GM18519 (cell line): ENCODE measurements at regions not wholly inside any gene's neighbourhood (a gene's known extent, or its start where the extent isn't known, plus 50 kb on each side); places are given as distances from the start of the nearest gene placed in this dataset.
A peak's percentile ranks its signal among the peaks of the same experiment; 100 is the strongest.

Experiments used
- ATAC-seq: cut with Tn5 transposase; IDR thresholded peaks from one replicate; pipeline ENCODE4 v1.9.1; 2021; ENCODE audit warnings: mild to moderate bottlenecking, moderate library complexity; ENCODE audit not compliant: unreplicated experiment, low FRiP score

DNA sequence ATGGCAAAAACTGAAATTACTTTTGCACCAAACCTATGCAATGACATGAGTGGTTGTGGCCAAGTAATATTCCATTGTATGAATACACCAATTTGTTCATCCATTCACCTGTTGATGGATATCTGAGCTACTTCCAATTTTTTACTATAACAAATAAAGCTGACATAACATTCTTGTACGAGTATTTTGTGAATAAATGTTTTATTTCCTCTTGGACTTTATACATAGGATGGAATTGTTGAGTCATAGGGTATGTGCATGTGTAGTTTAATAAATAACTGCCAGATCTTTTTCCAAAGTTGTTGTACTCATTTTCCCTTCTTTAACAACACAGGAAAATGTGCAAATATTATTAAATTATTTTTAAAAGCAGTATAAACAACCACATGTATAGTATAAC lies 146.1 kb upstream of the ZNF462 start:
- ATAC-seq, result no peak

DNA sequence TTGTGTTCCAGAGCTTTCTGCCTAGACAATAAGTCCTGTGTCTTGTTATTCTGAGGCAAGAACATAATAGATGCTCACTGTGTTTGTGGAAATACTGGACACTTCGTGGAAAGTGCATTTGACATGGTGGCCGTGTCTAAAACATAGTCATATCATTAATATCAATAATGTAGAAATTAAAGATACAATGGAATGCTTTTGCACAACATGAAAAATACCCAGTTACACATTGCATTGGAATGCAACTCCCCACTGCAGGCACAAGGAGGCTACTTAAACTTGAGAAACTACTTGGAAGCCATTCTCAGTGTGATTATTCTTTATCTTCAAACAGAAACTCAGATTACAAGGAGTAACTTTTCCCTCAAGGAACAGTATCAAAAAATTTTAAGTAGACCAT lies 145.3 kb upstream of the ZNF462 start:
- no peak for ATAC-seq

DNA sequence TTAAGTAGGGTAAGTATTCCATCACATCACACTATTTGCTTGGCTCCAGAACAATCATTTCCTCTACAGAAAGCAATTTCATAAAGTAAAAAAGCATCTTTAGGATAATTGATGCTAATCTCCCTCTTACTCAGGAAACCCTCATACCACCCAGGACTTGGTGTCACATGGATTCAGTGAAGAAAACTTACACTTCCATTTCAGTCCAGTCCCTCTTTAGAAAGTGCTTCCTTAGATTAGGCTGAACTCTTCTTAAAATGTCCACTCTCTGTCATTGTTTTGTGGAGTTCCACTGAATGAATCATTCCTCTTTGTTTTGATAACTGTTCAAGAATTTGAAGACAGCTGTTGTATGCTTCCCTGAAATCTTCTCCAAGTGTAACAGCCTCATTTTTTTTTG lies 144.0 kb upstream of the ZNF462 start:
- ATAC-seq, result no peak

DNA sequence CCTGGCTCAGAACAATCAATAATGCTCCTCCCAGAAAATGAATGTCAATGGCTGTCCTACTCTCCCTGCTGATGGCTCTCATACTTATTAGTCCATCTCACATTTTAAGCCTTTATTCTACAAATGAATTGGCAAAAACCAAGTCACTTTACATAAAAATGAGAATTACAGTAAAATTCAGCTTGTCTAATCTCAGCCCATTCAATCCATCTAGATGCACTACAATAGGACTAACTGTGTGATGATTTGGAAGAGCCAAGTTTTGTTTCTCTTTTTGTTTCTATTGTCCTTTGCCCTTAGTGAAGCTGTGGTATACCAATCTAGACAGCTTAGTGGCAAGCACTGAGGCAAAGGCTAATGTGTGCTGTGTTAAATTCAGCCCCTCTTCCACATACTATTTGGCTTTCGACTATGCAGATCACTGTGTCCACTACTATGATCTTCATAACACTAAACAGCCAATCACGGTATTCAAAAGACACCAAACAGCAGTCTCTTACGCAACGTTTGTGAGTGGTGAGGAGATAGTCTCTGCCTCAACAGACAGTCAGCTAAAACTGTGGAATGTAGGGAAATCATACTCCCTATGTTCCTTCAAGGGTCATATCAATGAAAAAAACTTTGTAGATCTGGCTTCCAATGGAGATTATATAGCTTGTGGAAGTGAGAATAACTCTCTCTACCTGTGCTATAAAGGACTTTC lies 140.8 kb upstream of the ZNF462 start:
- no peak for ATAC-seq

DNA sequence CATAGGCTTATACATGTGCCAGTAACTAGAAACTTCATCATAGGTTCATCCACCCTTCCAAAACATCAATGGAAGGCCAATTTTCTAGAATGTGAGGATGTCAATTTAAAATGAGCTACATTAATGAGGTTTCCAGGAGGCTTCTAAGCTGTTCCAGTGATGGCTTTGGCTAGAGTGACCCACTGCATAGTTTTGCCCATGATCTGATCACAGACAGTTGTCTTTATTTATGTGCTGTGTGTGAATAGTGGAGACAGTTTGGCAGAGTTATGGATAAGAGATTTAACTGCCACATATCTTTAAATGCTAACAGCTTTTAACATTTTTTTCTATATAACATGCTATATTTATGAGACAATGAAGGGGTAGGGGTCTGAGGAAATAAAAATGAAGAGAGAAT lies 139.0 kb upstream of the ZNF462 start:
- ATAC-seq, result no peak

DNA sequence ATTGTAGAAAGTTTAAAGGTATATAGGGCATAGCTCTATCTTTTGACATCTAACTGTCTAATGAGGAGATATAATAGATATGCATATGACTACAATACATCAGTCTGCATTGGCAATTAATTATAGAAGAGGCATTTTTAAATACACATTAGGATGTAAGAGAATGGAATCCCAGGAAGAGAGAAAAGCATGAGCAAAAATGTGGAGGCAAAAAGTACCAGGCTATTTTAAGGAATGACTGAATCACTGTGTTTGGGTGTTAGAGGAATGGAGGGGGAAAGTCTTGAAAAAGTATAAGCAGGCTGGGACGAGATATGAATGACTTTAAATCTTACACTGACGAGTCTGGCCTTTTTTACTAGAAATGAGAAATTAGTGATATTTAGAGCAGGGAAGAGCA lies 138.4 kb upstream of the ZNF462 start:
- ATAC-seq, result no peak

DNA sequence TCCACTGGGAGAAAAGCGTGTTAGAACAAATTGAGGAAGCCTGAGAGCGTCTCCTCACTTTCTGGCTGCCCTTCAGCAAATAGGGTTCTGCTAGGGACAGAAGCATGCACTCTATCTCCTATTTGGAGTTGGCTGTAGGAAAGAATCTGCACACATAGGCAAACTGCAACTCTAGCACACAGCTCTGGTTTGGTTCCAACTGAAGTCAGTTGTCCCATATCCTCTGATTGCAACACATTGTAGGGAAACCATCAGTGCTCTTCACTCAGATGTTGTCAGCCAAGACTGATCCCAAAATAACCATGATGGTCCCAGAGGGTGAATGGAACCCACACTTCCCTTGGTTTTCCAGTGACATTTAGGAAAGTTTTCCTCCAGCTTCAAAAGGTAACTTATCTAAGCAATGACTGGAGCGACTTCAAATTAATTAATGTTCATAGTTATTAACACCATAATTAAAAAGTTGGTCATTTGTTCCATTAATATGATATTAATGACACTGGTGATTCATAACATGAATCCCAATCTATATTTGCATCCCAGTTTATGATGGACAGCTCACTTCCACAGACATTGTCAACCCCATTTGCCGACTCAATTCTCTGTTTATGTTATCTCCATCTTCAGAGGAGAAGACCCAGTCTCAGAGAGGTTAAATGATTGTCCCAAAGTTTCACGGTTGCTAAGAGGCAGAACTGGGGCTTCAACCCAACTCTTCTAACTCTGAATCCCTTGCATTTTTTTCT lies 136.7 kb upstream of the ZNF462 start:
- ATAC-seq, result no peak

DNA sequence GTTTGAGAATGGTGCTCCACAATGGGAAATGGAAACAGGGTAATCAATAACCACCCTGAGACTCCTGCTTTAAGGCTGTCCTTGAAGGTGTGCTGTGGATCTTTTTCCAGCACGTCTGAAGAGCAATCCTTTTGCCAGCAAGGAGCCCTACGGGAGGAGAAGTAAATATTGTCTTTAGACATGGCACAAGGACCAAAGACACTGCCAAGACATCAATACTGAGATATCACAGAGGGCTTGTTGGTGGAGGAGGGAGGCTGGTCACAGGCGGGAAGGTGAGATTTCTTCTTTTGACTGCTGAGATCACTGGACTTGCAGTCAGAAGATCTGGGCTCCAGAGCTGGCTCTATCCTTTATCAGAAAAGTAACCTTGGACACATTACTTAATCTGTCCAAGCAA lies 135.0 kb upstream of the ZNF462 start:
- no peak for ATAC-seq

DNA sequence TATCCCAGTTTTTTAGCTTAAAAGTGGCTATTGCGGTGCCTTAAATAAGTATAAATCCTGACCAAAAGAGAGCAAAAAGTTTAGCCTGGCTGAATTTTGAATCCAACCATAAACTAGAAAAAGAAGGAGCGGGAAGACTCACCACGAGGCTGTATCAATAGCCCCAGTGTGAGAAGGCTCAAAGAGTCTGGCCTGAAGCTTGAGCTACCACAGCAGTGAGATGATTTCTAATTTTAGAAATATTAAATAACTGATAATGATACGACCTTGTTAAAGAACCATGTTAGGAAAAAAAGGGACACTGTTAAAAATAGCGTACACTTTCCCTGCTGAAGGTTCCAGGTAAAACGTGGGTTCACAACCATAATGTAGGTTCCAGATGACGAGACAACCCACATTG lies 134.1 kb upstream of the ZNF462 start:
- no peak for ATAC-seq

DNA sequence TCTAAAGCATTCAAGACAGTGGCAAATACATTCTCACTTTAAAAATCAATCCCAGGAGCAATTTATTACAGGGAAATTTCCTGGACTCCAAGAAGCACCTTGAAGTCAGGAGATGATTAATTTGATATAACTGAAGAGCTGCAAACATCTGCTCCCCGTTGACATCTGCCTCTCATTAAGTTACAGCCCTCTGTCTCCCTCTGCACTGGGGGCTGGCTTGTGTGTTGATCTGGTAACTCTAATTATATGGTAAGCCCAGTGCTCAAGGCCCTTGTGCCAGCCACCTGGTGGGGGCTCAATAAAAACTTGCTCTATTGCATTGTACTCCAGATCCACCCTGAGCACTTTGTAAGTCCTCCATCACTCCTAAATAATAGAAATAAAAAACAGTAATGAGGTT lies 131.1 kb upstream of the ZNF462 start:
- no peak for ATAC-seq

DNA sequence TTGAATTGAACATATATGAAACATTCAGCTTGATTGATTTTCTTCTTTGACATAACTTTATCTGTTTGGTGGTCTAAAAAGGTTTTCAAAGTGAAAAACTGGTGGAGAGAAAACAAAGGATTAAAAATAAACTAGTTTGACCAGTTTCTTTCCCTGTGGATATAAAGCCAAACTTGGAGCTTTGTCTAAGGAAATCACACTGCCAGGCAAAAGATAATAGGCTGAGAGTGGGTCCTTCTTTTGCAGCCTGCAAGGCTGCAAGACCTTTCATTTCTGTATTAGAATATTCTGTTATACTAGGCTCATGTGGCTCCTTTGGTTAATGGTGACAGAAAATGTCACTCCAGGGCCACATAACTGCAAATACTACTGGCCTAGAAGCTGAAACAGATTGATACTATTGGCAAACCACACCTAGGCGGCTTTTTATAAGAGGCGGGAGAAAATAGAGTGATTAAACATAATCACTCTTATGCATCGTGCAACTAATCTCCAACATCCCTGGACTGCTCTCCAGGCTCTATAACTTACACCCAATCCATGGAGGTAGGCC lies 129.1 kb upstream of the ZNF462 start:
- ATAC-seq, result no peak

DNA sequence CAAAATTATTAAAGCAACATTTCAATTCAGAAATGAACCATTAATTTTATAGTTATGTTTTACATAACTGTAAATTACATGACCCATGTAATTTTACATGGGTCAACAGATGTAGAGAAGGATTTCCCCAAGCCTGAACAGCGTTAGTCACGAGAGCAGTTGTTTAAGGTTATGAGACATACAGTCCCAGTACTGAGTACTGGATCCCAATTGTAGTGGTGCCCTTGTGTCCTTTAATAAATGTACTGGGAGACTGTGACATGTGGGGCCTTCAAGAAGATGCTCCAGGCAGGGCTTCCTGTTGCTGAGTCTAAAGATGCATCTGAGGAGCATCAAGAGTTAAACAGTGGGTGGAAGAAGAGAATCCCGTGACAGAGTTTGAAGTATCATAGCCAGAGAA lies 125.5 kb upstream of the ZNF462 start:
- no peak for ATAC-seq

DNA sequence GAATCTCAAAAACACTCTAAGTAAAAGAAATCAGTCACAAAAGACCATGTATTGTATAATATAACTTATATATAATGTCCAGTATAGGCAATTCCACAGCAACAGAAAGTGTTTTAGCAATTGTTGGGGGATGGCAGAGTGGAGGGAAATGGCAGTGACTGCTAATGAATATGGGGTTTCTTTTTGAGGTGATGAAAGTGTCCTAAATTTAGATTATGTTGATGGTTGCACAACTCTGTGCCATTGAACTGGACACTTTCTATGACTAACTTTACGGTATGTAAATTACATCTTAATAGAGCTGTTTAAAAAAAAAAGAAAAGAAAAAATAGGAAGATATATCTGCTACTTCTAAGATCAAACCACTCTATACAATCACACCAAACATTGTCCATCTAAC lies 124.9 kb upstream of the ZNF462 start:
- ATAC-seq, result no peak

DNA sequence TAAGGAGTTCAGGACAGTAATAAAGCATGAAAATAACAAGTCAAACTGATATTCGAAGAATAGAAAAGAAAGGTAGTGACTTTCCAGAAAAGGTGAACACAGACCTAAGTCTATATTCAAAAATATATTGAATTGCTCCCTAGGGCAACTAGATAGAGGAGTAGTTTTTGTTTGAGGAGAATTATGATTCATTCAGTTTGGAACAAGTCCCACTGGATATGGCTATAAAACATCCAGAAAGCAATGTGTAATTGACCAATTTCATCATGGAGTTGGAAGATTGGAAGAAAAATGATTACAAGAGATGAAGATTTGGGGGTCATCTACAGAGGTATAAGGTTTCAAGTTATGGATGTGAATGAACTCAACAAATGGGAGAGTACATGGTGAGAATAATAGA lies 117.5 kb upstream of the ZNF462 start:
- no peak for ATAC-seq

DNA sequence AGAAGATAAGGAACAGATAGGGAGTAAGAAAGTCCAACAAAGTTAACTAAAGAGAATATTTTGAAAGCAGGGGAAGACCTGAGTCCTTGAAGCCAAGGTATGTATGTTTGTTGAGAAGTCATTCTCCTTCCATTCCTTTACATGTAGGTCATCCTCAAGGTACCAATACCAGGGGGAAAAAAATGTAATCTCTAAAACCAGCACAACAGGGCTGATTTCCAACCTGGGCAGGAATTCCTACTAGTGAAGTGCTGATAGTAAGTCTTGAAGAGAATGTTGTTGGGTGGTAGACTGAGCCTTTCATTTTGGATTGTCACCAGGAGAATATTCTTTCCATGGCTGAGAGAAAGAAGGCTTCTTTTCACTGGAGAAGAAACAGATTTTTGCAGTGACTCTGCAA lies 117.1 kb upstream of the ZNF462 start:
- ATAC-seq, result no peak

DNA sequence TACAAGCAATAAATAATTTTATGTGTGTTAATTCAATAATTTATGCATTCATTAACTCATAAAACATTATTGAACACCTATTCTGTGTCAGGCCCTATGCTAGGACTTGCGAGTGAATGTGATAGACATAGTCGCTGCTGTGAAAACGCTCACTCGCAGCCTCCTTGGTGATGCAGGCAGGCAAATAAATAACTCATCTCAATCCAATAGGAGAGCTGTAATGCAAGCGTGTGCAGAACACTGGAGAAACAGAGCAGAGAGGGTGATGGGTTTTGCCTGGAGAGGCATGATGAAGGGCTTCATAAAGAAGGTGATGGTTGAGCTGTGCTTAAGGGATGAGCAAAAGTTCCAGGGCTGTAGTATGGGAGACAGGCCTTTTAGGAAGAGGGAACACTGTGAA lies 111.3 kb upstream of the ZNF462 start:
- no peak for ATAC-seq

DNA sequence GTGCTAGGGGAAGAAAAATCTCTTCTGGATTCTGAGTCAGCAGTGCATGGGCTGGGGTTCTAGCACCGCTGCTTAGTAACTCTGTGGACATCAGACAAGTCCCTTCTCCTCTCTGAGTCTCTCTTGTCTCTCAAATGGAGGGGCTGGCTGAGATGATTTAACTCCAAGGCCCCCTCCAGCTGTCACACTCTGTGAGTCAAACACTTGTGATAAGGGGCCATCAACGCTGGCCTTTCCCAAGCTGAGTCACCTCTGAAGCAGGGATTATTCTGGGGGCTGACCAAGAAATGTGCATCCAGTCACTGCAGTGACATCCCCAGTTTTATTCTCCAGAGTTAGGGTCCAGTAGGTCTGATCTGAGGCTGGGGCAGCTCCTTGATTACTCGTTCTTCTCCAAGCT lies 110.4 kb upstream of the ZNF462 start:
- ATAC-seq, result no peak

DNA sequence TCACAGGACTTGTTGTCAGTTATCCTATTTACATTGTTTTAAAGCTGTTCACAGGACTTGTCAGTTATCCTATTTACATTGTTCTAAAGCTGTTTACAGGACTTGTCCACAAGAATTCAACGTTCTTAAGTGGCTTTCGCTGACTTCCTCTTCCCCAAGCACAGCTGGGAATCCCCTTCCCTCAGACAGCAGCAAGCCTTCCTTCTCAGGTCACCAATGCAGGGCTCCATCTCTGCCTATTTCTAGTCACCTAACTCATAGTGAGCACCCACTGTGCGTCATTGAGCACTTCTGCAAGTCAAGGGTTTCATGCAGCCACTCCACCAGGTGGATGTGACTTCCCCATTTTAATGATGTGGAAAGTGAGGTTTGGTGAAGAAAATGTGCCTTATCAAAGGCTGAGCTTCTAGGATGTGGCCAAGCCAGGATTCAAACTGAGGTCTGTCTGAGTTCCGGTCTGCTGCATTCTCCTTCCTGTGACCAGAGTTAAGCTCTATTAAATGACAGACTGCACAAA lies 109.8 kb upstream of the ZNF462 start:
- peak; percentile 93 for ATAC-seq

DNA sequence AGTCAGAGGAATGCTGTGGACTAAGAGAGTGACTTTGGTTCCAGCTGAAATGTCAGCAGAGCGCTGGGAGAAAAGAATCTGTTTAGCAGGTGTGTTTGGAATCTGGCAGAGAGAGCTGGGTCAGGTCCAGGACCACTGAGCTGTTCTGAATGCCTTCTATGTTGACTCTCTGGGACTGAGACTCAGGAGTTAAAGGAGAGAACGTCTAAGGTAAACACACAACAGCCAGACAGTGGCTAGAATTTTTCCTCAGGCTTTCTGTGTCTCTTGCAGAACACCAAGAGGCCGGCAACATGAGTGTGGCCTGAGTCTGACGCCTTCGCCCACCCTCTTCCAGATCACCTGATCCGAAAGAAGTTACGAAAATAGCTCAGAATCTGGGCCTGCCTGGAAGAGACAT lies 107.2 kb upstream of the ZNF462 start:
- ATAC-seq, result no peak

DNA sequence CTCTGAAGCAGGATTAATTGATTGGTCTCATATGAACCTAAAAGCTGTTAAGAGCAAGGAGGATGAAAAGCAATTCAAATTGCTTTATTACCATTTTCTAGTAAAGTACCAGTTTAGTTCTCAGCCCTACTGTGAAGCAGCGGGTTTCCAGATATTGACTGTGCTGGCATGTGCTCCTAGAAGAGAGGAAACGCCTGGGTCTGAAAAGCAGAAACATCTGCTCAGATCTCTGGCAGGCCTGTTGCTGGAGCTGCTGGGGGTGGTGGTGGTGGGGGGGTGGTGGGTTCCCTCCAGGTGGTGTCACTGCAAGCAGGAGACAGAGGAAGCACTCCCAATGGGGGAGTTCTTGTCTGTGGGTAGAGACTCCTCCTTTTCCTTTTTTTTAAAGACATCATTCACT lies 105.5 kb upstream of the ZNF462 start:
- no peak for ATAC-seq

DNA sequence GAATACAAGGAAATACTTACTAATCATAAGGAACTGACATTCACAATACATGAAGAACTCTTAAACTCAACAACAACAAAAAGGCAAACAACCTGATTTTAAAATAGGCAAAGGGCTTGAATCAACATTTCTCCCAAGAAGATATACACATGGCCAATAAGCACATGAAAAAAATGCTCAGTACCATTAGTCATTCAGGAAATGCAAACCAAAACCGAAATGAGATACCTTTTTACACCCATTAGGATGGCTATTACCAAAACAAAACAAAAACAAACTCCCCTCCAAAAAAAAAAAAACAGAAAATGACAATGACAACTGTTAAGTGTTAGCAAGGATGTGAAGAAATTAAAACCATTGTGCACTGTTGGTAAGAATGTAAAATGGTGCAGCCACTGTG lies 104.1 kb upstream of the ZNF462 start:
- peak; percentile 90 for ATAC-seq

DNA sequence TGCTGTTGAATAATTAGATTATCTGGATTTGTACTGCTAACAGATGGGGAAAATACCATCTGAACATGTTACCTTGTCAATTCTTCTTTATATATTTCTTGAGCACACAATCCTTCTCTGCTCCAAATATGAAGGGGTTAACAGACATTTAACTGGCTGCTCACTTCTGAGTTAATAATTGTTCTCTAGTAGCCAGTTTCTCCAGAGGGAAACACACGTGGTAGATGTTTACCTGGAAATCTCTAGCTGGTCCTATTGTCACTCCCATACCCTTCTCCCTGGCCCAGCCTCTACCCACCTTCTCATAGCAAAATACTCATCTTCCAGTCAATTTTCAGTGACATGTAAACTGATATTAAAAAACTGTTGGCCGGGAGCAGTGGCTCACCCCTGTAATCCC lies 101.5 kb upstream of the ZNF462 start:
- no peak for ATAC-seq
